ENCODE measurements at regions not wholly inside any gene's neighbourhood (a gene's known extent, or its start where the extent isn't known, plus 50 kb on each side); places are given as distances from the start of the nearest gene placed in this dataset.
A peak's percentile ranks its signal among the peaks of the same experiment; 100 is the strongest.

DNA sequence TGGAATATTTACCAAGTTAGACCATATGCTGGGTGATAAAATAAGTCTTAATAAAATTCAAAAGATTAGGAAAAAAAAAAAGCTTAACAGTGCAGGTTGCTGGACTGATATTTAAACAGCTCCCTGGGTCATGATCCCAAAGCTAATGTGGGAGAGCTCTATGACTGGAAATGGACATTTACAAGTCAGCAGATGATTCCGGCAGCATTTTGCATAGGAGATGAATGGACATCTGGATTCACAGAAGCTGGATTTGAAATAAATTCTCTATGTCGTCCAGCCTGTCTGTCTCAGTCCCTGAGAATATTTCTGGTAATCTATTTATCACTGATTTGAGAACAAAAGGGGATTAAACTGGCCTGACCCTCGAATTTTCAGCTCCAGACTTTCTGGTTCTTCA, 52.3 kb upstream of the KLHL25 start:
- Histone ChIP-seq H3K4me3 (ENCODE audit: insufficient read depth, low read depth, low read length) (no peak overlapping the region), H3K27me3 (ENCODE audit: control insufficient read depth, insufficient read depth, low read length) (no peaks in the 10 kb centered on the region; the same call in 1 of the 2 replicates), H3K36me3 (replicated peaks; ENCODE audit: control insufficient read depth, insufficient read depth, low read length) (no peaks in the 10 kb centered on the region)
- no peak for DNase-seq

DNA sequence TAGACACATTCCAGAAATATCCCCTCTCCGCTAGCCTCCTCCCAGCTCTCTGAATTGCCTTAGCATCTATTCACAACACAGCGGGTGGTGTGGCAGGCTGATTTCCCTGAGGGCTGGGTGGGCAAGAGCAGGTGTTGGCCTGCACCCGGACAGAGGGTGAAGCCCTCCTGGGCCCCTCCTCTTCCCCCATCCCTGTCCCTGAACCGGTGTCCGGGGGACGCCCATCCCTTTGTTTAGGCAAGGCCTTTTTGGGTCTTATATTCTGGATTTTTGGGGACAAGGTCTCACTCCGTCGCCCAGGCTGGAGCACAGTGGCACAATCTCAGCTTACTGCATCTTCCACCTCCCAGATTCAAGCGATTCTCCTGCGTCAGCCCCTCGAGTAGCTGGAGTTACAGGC, 55.2 kb upstream of the KLHL25 start:
- Histone ChIP-seq H3K4me3 (ENCODE audit: insufficient read depth, low read depth, low read length) (no peak overlapping the region), H3K27me3 (ENCODE audit: control insufficient read depth, insufficient read depth, low read length) (no peaks in the 10 kb centered on the region; the same call in 1 of the 2 replicates), H3K36me3 (replicated peaks; ENCODE audit: control insufficient read depth, insufficient read depth, low read length) (no peaks in the 10 kb centered on the region)
- DNase-seq, result no peak

DNA sequence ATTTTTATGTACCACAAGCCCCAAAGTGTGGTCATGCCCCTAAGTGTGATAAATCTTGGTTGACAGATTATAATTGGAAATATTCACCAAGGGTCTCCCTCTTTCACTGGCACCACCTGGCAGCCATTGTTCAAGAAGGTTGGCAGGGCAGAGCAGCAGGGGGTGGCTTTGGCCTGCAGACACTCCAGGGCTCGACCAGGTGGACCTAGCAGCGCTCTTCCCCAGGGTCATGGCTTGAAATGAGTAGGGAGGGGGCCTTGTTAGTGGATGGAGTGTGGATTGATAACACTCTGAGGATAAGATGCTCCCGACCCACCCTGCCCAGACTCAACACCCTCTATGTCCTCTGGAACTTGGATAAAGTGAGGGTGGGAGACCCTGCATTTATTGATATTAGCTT, 58.2 kb upstream of the KLHL25 start:
- no peaks in the 10 kb centered on the region for H3K36me3 ChIP-seq (replicated peaks; ENCODE audit: control insufficient read depth, insufficient read depth, low read length)
- H3K4me3 ChIP-seq (ENCODE audit: insufficient read depth, low read depth, low read length), result no peak overlapping the region
- no peak for DNase-seq
- H3K27me3 ChIP-seq (ENCODE audit: control insufficient read depth, insufficient read depth, low read length), result no peaks in the 10 kb centered on the region; the same call in 1 of the 2 replicates

DNA sequence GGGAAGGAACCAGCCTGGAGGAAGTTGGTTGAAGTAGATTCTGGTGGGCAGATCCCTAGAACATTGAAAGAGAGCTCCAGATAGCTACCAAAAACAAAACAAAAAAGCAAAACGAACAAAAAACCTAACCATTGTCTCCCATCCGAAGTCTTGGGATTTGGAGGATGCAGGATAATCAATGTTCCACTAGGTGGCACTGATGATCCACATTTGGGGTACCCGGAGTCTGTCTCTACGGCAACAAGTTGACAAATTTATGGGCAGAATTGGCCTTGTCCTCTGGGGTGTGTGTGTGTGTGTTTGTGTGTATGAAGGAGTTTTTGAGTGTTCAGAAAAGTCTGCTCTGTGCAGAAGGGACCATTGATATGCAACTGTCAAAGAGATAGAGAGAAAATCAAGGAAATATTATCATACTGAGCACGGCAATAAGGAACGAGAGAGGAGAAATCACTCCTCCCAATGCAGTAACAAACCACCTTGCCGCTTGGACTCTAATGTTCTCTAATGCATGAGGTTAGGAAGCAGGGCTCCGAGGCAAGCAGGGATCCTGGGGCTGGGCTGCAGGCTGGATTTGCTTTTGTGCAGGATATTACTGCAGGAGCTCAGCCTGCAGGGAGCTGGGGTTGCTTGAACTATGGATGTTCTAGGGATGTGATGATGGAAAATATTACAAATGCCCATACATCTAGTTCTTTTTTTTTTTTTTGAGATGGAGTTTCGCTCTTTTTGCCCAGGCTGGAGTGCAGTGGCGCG, 59.8 kb upstream of the KLHL25 start:
- H3K27me3 ChIP-seq (ENCODE audit: control insufficient read depth, insufficient read depth, low read length), result no peaks in the 10 kb centered on the region
- H3K36me3 ChIP-seq (replicated peaks; ENCODE audit: control insufficient read depth, insufficient read depth, low read length), result no peaks in the 10 kb centered on the region
- no peak overlapping the region for H3K4me3 ChIP-seq (ENCODE audit: insufficient read depth, low read depth, low read length)
- peak; percentile 81 for DNase-seq

DNA sequence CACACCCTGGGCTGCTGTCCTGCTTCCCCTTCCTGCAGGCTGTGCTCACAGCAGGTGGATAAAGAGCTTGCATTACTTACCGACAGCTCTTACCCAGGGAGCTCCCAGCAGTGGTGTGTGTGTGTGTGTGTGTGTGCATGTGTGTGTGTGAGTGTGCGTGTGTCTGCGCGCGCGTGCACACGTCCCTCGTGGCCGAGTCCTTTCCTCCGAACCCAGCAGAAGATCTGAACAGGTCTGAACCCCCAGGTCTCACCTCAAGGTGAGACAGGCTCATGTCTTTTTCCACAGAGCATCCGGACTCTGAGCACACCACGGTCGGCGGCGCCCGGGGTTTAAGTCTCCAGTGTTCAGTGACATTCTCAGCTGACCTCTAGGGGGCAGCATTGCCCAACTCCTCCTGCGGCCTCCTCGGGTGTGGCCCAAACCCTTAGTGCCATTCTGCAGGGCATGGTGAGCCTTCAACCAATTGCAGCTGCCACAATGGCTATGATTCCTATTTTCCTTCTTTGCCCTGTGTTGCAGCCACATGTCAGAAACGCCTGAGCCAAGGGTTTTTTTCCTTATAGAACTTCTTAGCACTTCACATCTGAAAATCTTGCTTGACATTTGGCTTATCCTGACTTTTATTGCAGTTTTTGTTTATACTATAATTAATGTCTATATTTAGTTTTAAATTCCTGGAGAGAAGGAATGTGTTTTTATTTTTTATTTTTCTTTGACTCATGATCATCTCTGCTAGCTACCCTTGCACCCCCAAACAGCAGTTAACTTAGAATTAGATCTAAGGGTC, 64.1 kb upstream of the KLHL25 start:
- no peaks in the 10 kb centered on the region for H3K36me3 ChIP-seq (replicated peaks; ENCODE audit: control insufficient read depth, insufficient read depth, low read length)
- peak; percentile 77 for DNase-seq
- no peaks in the 10 kb centered on the region for H3K27me3 ChIP-seq (ENCODE audit: control insufficient read depth, insufficient read depth, low read length)
- peak overlapping the region; percentile 19; the same call in 1 of the 2 replicates for H3K4me3 ChIP-seq (ENCODE audit: insufficient read depth, low read depth, low read length)

DNA sequence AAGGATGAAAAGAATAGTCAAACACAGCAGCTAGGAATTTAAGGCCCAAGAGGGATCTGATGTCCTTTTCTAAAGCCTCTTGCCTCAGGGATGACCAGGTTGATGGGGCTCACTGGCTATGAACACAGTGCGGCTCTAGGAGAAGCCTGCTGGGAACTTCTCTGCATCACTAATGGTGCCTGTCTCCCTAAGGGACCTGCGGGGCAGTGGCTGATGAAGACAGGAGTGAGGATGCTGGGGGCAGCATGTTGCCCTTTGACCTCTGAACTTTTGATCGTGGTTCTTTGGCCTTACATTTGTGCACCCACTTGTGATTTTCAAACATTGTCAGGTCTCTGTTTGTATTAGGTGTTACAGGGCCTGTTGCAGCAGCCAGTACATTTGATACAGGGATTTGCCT, 64.9 kb upstream of the KLHL25 start:
- Histone ChIP-seq H3K36me3 (replicated peaks; ENCODE audit: control insufficient read depth, insufficient read depth, low read length) (no peaks in the 10 kb centered on the region), H3K4me3 (ENCODE audit: insufficient read depth, low read depth, low read length) (no peak overlapping the region), H3K27me3 (ENCODE audit: control insufficient read depth, insufficient read depth, low read length) (no peaks in the 10 kb centered on the region)
- no peak for DNase-seq

DNA sequence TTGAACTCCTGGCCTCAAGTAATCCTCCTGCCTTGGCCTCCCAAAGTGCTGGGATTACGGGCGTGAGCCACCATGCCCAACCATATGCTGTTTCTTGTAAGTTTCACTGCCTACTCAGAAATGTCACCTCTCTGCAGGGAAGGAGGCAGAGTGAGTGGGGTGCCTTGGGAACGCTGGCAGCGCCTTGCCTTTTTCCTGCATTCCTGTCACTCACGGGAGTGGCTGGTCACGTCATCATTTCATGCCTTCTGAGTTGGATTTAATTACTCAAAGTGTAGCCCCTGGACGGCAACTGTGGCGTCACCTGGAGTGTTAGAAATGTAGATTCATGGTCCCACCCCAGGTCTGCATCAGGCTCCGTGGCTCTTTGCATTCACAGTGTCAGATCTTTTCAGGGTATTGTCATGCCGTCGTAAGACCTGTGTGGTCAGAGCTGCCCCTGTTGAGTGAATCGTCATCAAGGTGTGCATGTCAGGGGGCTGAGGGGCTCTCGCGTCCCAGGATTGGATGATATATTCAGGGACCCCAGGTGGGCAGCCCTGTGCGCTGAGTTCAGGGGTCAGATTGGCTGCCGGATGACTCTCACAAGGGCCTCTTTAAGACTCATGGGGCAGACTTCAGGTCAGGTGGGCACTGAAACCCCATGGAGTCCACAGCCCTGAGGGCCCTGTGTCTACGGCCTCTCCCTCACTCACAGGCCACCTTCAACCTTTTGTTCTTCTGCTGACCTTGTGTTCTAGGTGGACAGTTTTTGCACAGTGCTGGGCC, 65.9 kb upstream of the KLHL25 start:
- H3K36me3 ChIP-seq (replicated peaks; ENCODE audit: control insufficient read depth, insufficient read depth, low read length), result no peaks in the 10 kb centered on the region
- no peak overlapping the region for H3K4me3 ChIP-seq (ENCODE audit: insufficient read depth, low read depth, low read length)
- no peak for DNase-seq
- H3K27me3 ChIP-seq (ENCODE audit: control insufficient read depth, insufficient read depth, low read length), result no peaks in the 10 kb centered on the region

DNA sequence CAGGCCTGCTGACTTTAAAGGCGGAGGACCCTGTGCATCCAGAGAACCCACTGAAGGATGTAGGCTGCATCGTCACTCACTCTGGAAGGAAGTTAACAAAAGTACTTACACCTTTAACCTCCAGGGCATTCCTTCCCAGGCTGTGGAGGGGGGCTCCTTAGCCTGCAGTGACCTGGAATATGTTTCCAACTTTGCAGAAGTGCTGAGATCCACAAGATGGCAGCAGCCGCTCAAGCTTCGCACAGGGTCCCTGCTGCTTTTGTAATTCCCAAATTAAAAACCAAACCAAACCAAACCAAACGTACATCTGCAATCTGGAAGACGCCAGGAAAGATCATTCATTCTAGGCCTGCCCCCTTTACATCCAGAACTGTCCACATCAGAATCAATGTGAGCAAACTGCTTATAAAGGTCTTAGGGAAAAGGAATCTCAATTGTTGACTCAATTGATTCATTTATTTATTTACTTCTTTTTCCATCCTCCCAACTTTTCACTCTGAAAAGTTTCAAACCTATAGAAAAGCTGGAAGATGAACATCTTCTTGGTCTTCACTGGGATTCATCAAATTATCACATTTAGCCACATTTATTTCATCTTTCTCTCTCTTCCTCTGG, 70.5 kb upstream of the KLHL25 start:
- H3K4me3 ChIP-seq (ENCODE audit: insufficient read depth, low read depth, low read length), result no peak overlapping the region
- H3K27me3 ChIP-seq (ENCODE audit: control insufficient read depth, insufficient read depth, low read length), result no peaks in the 10 kb centered on the region
- DNase-seq, result peak; percentile 84

DNA sequence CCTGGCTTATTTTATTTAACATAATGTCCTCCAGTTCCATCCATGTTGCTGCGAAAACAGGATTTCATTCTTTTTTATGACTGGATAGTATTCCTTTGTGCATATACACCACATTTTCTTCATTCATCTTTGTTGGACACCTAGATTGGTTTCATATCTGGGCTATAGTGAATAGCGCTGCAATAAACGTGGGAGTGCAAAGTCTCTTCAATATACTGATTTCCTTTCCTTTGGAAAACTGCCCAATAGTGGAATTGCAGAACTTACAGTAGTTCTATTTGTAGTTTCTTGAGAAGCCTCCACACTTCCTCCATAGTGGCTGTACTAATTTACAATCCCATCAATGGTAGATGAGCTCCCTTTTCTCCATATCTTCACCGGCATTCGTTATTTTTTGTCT, 72.5 kb upstream of the KLHL25 start:
- DNase-seq, result no peak

More for the DNA sequence above, 70.5 kb upstream of the KLHL25 start:
- no peaks in the 10 kb centered on the region for H3K36me3 ChIP-seq (replicated peaks; ENCODE audit: control insufficient read depth, insufficient read depth, low read length)

DNA sequence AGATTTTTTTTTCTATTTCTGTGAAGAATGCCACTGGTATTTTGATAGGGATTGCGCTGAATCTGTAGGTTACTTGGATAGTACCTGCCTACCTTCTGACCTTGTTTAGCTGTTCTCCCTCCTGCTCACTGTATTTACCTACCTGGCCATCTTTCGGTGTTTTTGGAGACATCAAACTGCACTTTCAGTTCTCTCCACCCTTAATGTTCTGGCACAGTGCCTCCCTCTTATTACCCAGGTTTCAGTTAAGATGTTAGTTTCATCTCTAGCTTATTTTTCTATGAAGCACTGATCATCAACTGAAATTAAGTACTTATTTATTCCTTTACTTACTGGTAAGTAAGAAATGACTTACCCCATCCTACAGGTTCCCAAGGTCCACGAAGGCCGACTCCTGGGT, 74.4 kb upstream of the KLHL25 start:
- Histone ChIP-seq H3K4me3 (ENCODE audit: insufficient read depth, low read depth, low read length) (no peak overlapping the region), H3K36me3 (replicated peaks; ENCODE audit: control insufficient read depth, insufficient read depth, low read length) (no peaks in the 10 kb centered on the region), H3K27me3 (ENCODE audit: control insufficient read depth, insufficient read depth, low read length) (no peaks in the 10 kb centered on the region)
- no peak for DNase-seq

More for the DNA sequence above, 72.5 kb upstream of the KLHL25 start:
- Histone ChIP-seq H3K36me3 (replicated peaks; ENCODE audit: control insufficient read depth, insufficient read depth, low read length) (no peaks in the 10 kb centered on the region), H3K27me3 (ENCODE audit: control insufficient read depth, insufficient read depth, low read length) (no peaks in the 10 kb centered on the region), H3K4me3 (ENCODE audit: insufficient read depth, low read depth, low read length) (no peak overlapping the region)

DNA sequence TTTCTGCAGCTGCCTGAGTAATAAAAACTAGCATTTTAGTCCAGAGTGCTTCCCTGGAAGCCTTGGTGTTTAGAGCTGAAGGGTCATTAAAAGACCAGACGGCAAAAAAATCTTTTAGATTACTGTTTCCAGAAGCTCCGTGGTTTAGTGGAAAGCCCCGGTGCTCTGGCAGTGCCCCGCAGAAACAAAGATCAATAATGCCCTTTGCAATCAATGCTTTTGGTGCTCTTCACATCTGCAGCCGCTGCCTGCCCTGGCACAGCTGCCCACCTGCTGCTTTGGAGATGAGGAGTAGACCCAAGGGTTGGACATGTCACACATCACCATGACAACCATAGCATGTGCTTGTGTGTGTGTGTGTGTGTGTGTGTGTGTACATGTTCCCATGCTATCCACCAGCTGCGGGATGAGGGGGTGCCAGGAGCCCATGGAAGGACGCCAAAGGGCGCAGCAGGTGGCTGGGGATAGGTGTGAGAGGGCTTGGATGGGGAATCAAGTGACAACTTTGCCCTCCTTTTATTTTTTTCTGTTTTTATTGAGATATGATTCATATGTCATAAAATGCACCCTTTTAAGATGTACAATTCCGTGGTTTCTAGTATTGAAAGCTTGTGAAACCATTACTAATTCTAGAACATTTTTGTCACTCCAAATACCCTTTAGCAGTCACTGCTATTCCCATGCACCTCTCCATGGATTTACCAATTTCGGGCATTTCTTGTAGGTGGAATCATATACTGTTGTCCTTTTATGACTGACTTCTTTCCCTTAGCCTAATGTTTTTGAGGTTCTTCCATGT, 75.7 kb upstream of the KLHL25 start:
- Histone ChIP-seq H3K36me3 (replicated peaks; ENCODE audit: control insufficient read depth, insufficient read depth, low read length) (no peaks in the 10 kb centered on the region), H3K4me3 (ENCODE audit: insufficient read depth, low read depth, low read length) (no peak overlapping the region), H3K27me3 (ENCODE audit: control insufficient read depth, insufficient read depth, low read length) (no peaks in the 10 kb centered on the region)
- no peak for DNase-seq

DNA sequence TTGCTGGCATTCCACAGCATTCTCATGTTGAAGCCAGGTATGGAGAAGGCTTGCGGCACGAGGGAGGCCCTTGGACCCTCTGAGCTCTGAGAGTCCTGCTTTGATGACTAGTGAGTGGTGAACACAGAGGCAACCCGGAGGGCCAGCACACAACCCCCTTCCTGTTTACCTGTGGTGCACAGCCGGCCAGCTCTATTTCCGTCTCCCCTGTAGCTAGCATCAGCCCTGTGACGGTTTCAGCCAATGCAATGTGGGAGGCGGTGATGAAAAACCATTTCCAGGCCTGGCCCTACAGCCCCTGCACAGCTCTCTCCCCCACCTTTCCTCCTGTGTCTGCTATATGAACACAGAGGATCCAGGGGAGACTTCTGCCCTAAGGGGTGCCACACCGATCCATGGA, 76.8 kb upstream of the KLHL25 start:
- no peak for DNase-seq
- no peaks in the 10 kb centered on the region for H3K36me3 ChIP-seq (replicated peaks; ENCODE audit: control insufficient read depth, insufficient read depth, low read length)
- no peaks in the 10 kb centered on the region for H3K27me3 ChIP-seq (ENCODE audit: control insufficient read depth, insufficient read depth, low read length)
- no peak overlapping the region for H3K4me3 ChIP-seq (ENCODE audit: insufficient read depth, low read depth, low read length)

DNA sequence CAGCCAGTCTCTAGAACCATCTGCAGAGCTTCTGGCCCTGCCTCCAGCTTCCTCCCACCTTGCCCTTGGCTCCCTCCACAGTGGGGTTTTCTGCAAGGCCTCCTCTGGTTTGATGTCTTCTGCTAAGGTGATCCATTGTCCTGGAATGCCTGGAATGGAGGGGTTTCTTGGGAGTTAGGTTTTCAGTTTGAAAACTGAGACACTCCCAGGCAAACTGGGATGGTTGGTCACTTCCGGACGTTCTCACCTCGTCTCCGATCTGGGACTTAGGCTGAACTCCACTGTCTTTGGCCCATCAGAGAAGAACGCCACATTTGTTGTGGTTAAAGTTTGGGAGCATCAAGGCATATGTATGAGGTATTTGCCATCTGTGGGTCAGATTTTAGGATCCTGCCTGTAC, 77.4 kb upstream of the KLHL25 start:
- no peak for DNase-seq
- Histone ChIP-seq H3K36me3 (replicated peaks; ENCODE audit: control insufficient read depth, insufficient read depth, low read length) (no peaks in the 10 kb centered on the region), H3K4me3 (ENCODE audit: insufficient read depth, low read depth, low read length) (no peak overlapping the region), H3K27me3 (ENCODE audit: control insufficient read depth, insufficient read depth, low read length) (no peaks in the 10 kb centered on the region)

DNA sequence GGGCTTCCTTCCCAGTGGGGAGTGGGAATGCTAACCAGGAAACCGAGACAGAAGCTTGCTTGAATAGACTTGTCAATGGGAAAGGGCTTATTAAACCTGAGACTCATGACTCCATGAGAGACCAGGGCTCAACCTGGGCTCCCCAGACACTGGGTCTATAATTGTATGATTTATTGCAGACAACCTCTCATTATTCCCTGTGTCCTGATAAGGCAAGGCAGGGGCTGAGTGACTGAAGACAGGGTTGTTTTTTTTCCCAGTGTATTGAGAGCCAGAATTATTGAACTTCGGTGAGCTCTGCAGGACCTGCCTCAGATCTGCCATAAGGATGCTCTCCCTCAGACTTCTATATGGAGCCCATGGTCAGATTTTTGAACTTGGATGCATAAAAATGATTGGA, 79.5 kb upstream of the KLHL25 start:
- H3K4me3 ChIP-seq (ENCODE audit: insufficient read depth, low read depth, low read length), result no peak overlapping the region
- no peaks in the 10 kb centered on the region for H3K27me3 ChIP-seq (ENCODE audit: control insufficient read depth, insufficient read depth, low read length)
- DNase-seq, result no peak
- no peaks in the 10 kb centered on the region for H3K36me3 ChIP-seq (replicated peaks; ENCODE audit: control insufficient read depth, insufficient read depth, low read length)
